GM06990 (cell line): ENCODE measurements at regions not wholly inside any gene's neighbourhood (a gene's known extent, or its start where the extent isn't known, plus 50 kb on each side); places are given as distances from the start of the nearest gene placed in this dataset.

Experiments
- DNase-seq: peaks from one replicate; pipeline ENCODE4 v3.0.0-alpha.2; 2011; ENCODE audit not compliant: insufficient read length; ENCODE audit errors: extremely low read depth
- H3K27me3 ChIP-seq: replicated peaks from 2 replicates; pipeline ENCODE4 v1.6.0; 2011; ENCODE audit warnings: low read length; ENCODE audit not compliant: control insufficient read depth, insufficient read depth
- H3K36me3 ChIP-seq: 2 replicates; pipeline ENCODE4 v1.5.1; 2011; ENCODE audit warnings: low read length; ENCODE audit not compliant: control insufficient read depth, insufficient read depth
- H3K4me3 ChIP-seq: replicated peaks from 2 replicates; pipeline ENCODE4 v1.5.1; 2011; ENCODE audit warnings: low read depth, mild to moderate bottlenecking, control low read depth, low read length
- TF ChIP-seq, protein P1 (sequence below): IDR thresholded peaks from 2 replicates; pipeline ENCODE4 v1.5.1; 2011; ENCODE audit warnings: low read length, control low read depth, mild to moderate bottlenecking, inconsistent platforms; ENCODE audit not compliant: insufficient read depth, poor library complexity, severe bottlenecking

DNA sequence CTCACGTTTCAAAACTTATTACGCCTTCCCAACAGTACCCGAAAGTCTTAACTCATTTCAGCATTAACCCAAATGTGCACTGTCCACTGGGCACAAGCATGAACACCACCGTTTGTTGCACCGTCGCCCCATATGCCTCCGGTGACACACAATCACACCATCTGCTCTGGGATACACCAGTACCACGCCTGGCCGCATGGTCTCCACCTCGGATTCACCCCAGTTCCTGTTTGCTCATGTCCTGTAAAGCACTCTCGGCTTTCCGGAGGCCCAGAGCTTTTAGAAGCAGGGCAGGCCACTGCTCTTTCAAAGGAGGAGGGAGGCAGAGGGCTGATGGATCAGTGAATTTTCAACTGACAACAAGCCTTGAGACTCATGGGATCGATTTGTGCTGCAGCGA, 1570.0 kb upstream of the DEFB115 start:
- TF ChIP-seq, protein P1, sequence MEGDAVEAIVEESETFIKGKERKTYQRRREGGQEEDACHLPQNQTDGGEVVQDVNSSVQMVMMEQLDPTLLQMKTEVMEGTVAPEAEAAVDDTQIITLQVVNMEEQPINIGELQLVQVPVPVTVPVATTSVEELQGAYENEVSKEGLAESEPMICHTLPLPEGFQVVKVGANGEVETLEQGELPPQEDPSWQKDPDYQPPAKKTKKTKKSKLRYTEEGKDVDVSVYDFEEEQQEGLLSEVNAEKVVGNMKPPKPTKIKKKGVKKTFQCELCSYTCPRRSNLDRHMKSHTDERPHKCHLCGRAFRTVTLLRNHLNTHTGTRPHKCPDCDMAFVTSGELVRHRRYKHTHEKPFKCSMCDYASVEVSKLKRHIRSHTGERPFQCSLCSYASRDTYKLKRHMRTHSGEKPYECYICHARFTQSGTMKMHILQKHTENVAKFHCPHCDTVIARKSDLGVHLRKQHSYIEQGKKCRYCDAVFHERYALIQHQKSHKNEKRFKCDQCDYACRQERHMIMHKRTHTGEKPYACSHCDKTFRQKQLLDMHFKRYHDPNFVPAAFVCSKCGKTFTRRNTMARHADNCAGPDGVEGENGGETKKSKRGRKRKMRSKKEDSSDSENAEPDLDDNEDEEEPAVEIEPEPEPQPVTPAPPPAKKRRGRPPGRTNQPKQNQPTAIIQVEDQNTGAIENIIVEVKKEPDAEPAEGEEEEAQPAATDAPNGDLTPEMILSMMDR, result no peak

DNA sequence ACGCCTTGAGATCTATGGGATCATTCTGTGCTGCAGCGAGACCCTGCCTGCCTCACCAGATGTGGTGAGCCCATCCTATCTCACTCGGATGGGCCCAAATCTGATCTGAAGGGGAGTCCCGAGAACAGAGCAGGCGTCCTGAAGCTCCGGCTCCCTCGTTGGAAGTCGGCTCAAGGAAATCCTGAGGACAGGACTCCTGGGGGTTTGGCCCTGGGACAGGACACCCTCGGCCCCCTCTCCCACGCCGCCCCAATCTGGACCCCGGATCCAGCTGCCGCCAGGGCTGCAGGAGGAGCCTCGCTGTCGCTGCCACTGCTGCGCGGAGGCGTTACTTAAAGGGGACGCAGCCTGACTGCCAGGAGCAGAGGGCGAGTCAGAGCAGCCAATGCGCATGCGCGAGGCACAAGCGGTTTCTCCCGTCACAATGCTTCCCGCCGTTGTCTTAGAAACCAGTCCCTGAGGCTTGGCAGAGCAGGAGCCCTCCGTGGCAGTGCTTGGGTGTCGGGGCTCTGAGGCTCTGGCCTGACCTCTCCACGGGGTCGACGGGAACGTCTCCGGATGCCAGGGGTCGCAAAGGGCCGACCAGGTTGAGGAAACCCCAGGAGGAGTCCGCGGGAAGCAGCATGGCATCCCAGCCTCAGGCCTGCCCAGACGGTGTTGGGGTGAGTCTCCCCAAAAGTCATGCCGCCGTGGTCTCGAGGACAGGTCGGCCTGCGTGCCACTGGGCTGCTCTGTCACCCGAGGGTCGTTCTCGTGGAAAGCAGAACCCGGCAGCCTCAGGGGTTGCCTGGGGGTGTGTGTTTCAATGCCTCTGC, 1567.8 kb upstream of the DEFB115 start:
- H3K4me3 ChIP-seq, result no peak overlapping the region
- no peaks in the 10 kb centered on the region for H3K27me3 ChIP-seq
- H3K36me3 ChIP-seq, result no peaks in the 10 kb centered on the region
- TF ChIP-seq, protein P1, result no peak
- no peak for DNase-seq

More for the DNA sequence above, 1570.0 kb upstream of the DEFB115 start:
- H3K27me3 ChIP-seq, result no peaks in the 10 kb centered on the region
- H3K4me3 ChIP-seq, result no peak overlapping the region
- no peak for DNase-seq
- H3K36me3 ChIP-seq, result no peaks in the 10 kb centered on the region

DNA sequence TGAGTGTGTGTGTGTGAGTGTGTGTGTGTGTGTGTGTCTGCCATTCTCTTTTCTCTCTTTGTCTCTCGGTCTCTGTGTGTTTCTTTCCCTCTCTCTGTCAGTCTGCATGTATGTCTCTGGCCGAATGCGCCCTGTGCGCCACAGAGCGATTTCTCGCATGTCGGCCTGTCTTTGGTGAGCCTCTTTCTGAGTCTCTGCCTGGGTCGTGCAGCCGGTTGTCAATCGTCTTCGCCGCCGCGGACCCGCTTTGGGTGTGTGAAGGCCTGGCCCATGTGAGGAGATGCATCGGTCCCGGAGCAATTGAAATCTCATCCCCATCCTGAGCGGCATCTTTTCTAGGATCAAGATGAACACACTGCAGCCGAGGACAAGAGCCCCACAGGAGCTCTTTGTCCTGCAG, 1567.2 kb upstream of the DEFB115 start:
- no peak overlapping the region for H3K4me3 ChIP-seq
- DNase-seq, result no peak
- H3K27me3 ChIP-seq, result no peaks in the 10 kb centered on the region
- no peaks in the 10 kb centered on the region for H3K36me3 ChIP-seq
- TF ChIP-seq, protein P1, result no peak

DNA sequence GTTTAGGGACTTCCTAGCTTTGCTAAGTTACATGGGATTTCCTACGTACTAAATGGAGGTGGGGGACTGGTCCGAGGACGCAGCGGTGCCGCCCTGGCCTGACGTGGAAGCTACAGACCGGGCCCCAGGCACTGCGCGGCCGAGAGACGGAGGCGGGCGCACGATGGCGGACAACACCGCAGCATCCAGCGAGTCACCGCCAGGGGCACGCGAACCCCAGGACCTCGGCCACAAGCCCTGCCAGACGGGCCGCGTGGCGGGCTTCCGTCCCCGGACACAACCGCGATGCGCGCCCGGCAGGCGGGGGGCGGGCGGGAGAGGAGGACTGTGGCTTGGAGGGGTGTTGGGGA, 1516.9 kb upstream of the DEFB115 start:
- H3K36me3 ChIP-seq, result no peaks in the 10 kb centered on the region
- no peak overlapping the region for H3K4me3 ChIP-seq
- DNase-seq, result no peak
- H3K27me3 ChIP-seq, result no peaks in the 10 kb centered on the region
- TF ChIP-seq, protein P1, result no peak

DNA sequence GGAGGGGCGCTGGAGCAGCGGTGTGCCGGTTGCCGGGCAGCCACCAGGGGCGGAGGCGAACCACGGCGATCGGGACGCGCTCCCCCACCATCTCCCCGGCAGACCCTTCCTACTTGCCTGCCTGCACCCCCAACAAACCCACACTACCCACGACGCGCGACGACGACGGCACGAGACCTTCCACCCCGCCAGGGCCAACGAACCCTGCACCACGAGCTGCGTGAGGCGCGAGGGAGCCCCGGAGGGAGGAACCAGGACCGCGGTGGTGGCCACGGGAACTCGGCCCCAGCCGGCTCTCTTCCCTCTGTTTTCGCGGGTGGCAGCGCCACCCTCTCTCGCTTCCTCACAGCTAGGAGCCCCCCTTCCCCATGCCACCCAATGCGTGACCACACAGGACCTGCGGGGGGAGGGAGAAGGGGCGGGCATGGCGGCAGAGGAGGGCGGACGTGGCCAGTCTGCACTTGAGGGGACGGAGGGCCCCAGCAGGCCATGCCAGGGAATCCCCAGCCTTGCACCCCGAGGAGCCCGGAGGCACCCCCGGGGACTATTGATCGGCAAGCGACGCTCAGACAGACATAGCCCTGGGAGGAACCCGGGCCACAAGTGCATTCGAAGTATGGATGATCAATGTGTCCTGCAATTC, 1516.4 kb upstream of the DEFB115 start:
- H3K27me3 ChIP-seq, result no peaks in the 10 kb centered on the region
- TF ChIP-seq, protein P1, result no peak
- H3K4me3 ChIP-seq, result no peak overlapping the region
- DNase-seq, result no peak
- H3K36me3 ChIP-seq, result no peaks in the 10 kb centered on the region
